Breast epithelium (tissue), 3 donors: ENCODE measurements at regions not wholly inside any gene's neighbourhood (a gene's known extent, or its start where the extent isn't known, plus 50 kb on each side); places are given as distances from the start of the nearest gene placed in this dataset.

Experiments used
- CTCF ChIP-seq, 3 donors: fragments of 450-650 bp; IDR thresholded peaks; one replicate each; pipeline ENCODE4 v1.5.1; 2016 to 2017; ENCODE audit warnings: antibody characterized with exemption in 3 of 3, mild to moderate bottlenecking in 3 of 3, moderate library complexity in 3 of 3
- POLR2A ChIP-seq: fragments of 450-650 bp; IDR thresholded peaks from one replicate; pipeline ENCODE4 v1.6.1; 2016; ENCODE audit warnings: antibody characterized with exemption, mild to moderate bottlenecking, moderate library complexity

- TF ChIP-seq CTCF (IDR thresholded peaks at IDR 0.05): no peak
- no peak for TF ChIP-seq POLR2A
These were observed 262.9 kb upstream of the TCF4 start for GRCh38 chr18:55850904-55851303.
